ENCODE measurements at regions not wholly inside any gene's neighbourhood (a gene's known extent, or its start where the extent isn't known, plus 50 kb on each side); places are given as distances from the start of the nearest gene placed in this dataset.

DNA sequence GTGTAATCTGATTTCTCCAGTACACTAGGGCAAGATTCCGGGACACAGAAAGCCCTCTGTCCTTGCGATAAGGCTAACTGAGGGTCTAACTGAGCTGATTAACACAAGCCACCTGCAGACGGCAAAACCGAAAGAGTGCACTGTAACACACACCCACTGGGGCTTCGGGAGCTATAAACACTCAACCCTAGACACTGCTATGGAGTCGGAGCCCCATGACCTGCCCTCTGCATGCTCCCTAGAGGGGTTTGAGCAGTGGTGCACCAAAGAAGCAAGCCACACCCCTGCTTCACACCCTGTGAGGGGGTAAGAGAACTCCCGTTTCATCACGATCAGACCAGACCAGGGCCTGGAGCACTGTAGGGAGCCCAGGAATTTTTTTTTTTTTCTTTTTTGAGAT lies 72.4 kb downstream of the DMRTA2 start:
- no peak overlapping the region for H3K4me3 ChIP-seq (ENCODE audit: low read length in 2 of 2)
- H2AK5ac ChIP-seq (ENCODE audit: low read depth, low read length) = no peak overlapping the region
- no peak overlapping the region for H3K23ac ChIP-seq (ENCODE audit: low read depth, low read length, poor library complexity)
- no peak overlapping the region for H2BK12ac ChIP-seq (ENCODE audit: low read length)
- no CpG with 5 or more reads among the region's 8 CpGs for WGBS, 2 donors (ENCODE audit: extremely low coverage in 2 of 2, insufficient read length in 2 of 2, insufficient replicate concordance in 1 of 2)
- DNase-seq (ENCODE audit: low spot score) = no peak
- H3K27me3 ChIP-seq (ENCODE audit: control insufficient read depth in 3 of 3, insufficient read depth in 3 of 3, low read depth in 1 of 3, low read length in 3 of 3) = no peaks in the 10 kb centered on the region
- H2BK15ac ChIP-seq (ENCODE audit: low read length) = no peak overlapping the region
- H3K36me3 ChIP-seq (replicated peaks in 1 of 2; ENCODE audit: control insufficient read depth in 2 of 2, insufficient read depth in 2 of 2, low read length in 2 of 2) = no peaks in the 10 kb centered on the region
- no peak overlapping the region for H3K18ac ChIP-seq (ENCODE audit: low read length)
- H3K79me1 ChIP-seq (ENCODE audit: low read depth, low read length) = no peaks in the 10 kb centered on the region
- H3K4ac ChIP-seq (ENCODE audit: low read length) = no peak overlapping the region
- H3K27ac ChIP-seq (replicated peaks; ENCODE audit: low read length) = no peak overlapping the region
- H2BK5ac ChIP-seq (ENCODE audit: low read length) = no peak overlapping the region
- H4K8ac ChIP-seq (ENCODE audit: low read depth, low read length) = no peak overlapping the region
- no peaks in the 10 kb centered on the region for H3K9me3 ChIP-seq (replicated peaks in 1 of 2; ENCODE audit: control insufficient read depth in 2 of 2, insufficient read depth in 1 of 2, low read depth in 1 of 2, low read length in 2 of 2)
- H3K9ac ChIP-seq (ENCODE audit: low read depth, low read length, poor library complexity) = no peak overlapping the region
- H2BK120ac ChIP-seq (ENCODE audit: low read depth, low read length) = no peak overlapping the region
- H2AFZ ChIP-seq (ENCODE audit: low read length) = no peak overlapping the region
- no peak overlapping the region for H3K14ac ChIP-seq (ENCODE audit: low read length)
- H4K91ac ChIP-seq (ENCODE audit: low read depth, low read length, poor library complexity) = no peak overlapping the region
- no peak overlapping the region for H3K4me2 ChIP-seq (ENCODE audit: insufficient read depth, low read length, poor library complexity, severe bottlenecking)
- peaks cover 0 to 1% of the 10 kb centered on the region in 2 donors for H3K4me1 ChIP-seq (ENCODE audit: control insufficient read depth in 2 of 2, insufficient read depth in 1 of 2, low read depth in 1 of 2, low read length in 2 of 2)

DNA sequence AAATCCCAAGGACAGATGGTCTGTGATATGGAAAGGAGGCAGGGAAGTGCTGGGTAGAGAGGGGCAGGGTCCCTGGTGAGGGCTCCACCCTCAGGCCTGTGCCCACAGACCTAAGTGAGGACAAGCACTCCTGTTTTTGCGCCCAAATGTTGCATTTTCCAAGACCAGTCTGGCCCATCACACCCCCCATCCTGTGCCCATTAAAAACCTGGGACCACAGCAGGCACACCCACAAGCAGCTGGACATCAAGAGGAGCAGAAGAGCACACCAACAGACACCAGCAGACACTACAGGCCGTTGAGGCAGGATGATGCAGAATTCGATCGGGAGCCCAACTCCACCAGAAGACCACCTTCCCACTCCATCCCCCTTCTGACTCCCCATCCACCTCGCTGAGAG lies 72.8 kb downstream of the DMRTA2 start:
- no CpG with 5 or more reads among the region's 5 CpGs for WGBS, 2 donors (ENCODE audit: extremely low coverage in 2 of 2, insufficient read length in 2 of 2, insufficient replicate concordance in 1 of 2)
- Histone ChIP-seq H3K23ac (ENCODE audit: low read depth, low read length, poor library complexity) (no peak overlapping the region), H4K91ac (ENCODE audit: low read depth, low read length, poor library complexity) (no peak overlapping the region), H3K9ac (ENCODE audit: low read depth, low read length, poor library complexity) (no peak overlapping the region), H2BK12ac (ENCODE audit: low read length) (no peak overlapping the region), H3K27ac (replicated peaks; ENCODE audit: low read length) (no peak overlapping the region), H2BK5ac (ENCODE audit: low read length) (no peak overlapping the region), H3K4me2 (ENCODE audit: insufficient read depth, low read length, poor library complexity, severe bottlenecking) (no peak overlapping the region), H2AFZ (ENCODE audit: low read length) (no peak overlapping the region), H3K79me1 (ENCODE audit: low read depth, low read length) (no peaks in the 10 kb centered on the region), H3K4me3 (ENCODE audit: low read length in 2 of 2) (no peak overlapping the region), H3K27me3 (ENCODE audit: control insufficient read depth in 3 of 3, insufficient read depth in 3 of 3, low read depth in 1 of 3, low read length in 3 of 3) (no peaks in the 10 kb centered on the region), H3K36me3 (replicated peaks in 1 of 2; ENCODE audit: control insufficient read depth in 2 of 2, insufficient read depth in 2 of 2, low read length in 2 of 2) (no peaks in the 10 kb centered on the region), H2BK120ac (ENCODE audit: low read depth, low read length) (no peak overlapping the region), H2BK15ac (ENCODE audit: low read length) (no peak overlapping the region), H3K14ac (ENCODE audit: low read length) (no peak overlapping the region), H3K18ac (ENCODE audit: low read length) (no peak overlapping the region), H3K9me3 (replicated peaks in 1 of 2; ENCODE audit: control insufficient read depth in 2 of 2, insufficient read depth in 1 of 2, low read depth in 1 of 2, low read length in 2 of 2) (peaks cover 0 to 2% of the 10 kb centered on the region in 2 donors), H4K8ac (ENCODE audit: low read depth, low read length) (no peak overlapping the region), H2AK5ac (ENCODE audit: low read depth, low read length) (no peak overlapping the region), H3K4ac (ENCODE audit: low read length) (no peak overlapping the region), H3K4me1 (ENCODE audit: control insufficient read depth in 2 of 2, insufficient read depth in 1 of 2, low read depth in 1 of 2, low read length in 2 of 2) (peaks cover 0 to 1% of the 10 kb centered on the region in 2 donors)
- no peak for DNase-seq (ENCODE audit: low spot score)

DNA sequence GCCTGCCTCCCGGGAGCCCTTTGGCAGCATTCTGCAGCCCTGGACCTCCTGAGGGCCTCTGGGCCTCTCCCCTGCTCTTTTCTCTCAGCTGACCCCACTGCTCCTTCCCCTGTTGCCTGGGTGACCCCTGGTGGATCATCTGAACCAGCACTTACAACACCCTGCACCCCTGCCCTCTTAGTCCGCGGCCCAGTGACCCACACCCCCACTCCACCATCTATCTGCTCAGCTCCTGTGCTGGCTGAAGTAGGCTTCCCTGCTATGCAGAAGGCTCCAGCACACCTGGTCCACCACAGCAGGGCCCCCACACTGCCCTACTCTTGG lies 74.0 kb downstream of the DMRTA2 start:
- H2BK15ac ChIP-seq (ENCODE audit: low read length) = peak overlapping the region; percentile 62
- no peak overlapping the region for H3K4me3 ChIP-seq (ENCODE audit: low read length in 2 of 2)
- no peak overlapping the region for H3K4me2 ChIP-seq (ENCODE audit: insufficient read depth, low read length, poor library complexity, severe bottlenecking)
- H3K23ac ChIP-seq (ENCODE audit: low read depth, low read length, poor library complexity) = no peak overlapping the region
- H4K91ac ChIP-seq (ENCODE audit: low read depth, low read length, poor library complexity) = no peak overlapping the region
- H3K27me3 ChIP-seq (ENCODE audit: control insufficient read depth in 3 of 3, insufficient read depth in 3 of 3, low read depth in 1 of 3, low read length in 3 of 3) = no peaks in the 10 kb centered on the region
- H3K36me3 ChIP-seq (replicated peaks in 1 of 2; ENCODE audit: control insufficient read depth in 2 of 2, insufficient read depth in 2 of 2, low read length in 2 of 2) = no peaks in the 10 kb centered on the region
- no peak overlapping the region for H3K14ac ChIP-seq (ENCODE audit: low read length)
- H2BK120ac ChIP-seq (ENCODE audit: low read depth, low read length) = no peak overlapping the region
- H3K9me3 ChIP-seq (replicated peaks in 1 of 2; ENCODE audit: control insufficient read depth in 2 of 2, insufficient read depth in 1 of 2, low read depth in 1 of 2, low read length in 2 of 2) = peaks cover 0 to 2% of the 10 kb centered on the region in 2 donors
- no peaks in the 10 kb centered on the region for H3K79me1 ChIP-seq (ENCODE audit: low read depth, low read length)
- H3K27ac ChIP-seq (replicated peaks; ENCODE audit: low read length) = no peak overlapping the region
- no peak overlapping the region for H4K8ac ChIP-seq (ENCODE audit: low read depth, low read length)
- no peak overlapping the region for H2AFZ ChIP-seq (ENCODE audit: low read length)
- H3K4ac ChIP-seq (ENCODE audit: low read length) = peak overlapping the region; percentile 18
- peak overlapping the region; percentile 54 for H2AK5ac ChIP-seq (ENCODE audit: low read depth, low read length)
- no CpG with 5 or more reads among the region's 3 CpGs for WGBS, 2 donors (ENCODE audit: extremely low coverage in 2 of 2, insufficient read length in 2 of 2, insufficient replicate concordance in 1 of 2)
- H2BK12ac ChIP-seq (ENCODE audit: low read length) = no peak overlapping the region
- peak overlapping the region; percentile 50 for H3K9ac ChIP-seq (ENCODE audit: low read depth, low read length, poor library complexity)
- peak overlapping the region; percentile 33 for H3K18ac ChIP-seq (ENCODE audit: low read length)
- no peak for DNase-seq (ENCODE audit: low spot score)
- H2BK5ac ChIP-seq (ENCODE audit: low read length) = peak overlapping the region; percentile 29
- peaks cover 0 to 1% of the 10 kb centered on the region in 2 donors for H3K4me1 ChIP-seq (ENCODE audit: control insufficient read depth in 2 of 2, insufficient read depth in 1 of 2, low read depth in 1 of 2, low read length in 2 of 2)

DNA sequence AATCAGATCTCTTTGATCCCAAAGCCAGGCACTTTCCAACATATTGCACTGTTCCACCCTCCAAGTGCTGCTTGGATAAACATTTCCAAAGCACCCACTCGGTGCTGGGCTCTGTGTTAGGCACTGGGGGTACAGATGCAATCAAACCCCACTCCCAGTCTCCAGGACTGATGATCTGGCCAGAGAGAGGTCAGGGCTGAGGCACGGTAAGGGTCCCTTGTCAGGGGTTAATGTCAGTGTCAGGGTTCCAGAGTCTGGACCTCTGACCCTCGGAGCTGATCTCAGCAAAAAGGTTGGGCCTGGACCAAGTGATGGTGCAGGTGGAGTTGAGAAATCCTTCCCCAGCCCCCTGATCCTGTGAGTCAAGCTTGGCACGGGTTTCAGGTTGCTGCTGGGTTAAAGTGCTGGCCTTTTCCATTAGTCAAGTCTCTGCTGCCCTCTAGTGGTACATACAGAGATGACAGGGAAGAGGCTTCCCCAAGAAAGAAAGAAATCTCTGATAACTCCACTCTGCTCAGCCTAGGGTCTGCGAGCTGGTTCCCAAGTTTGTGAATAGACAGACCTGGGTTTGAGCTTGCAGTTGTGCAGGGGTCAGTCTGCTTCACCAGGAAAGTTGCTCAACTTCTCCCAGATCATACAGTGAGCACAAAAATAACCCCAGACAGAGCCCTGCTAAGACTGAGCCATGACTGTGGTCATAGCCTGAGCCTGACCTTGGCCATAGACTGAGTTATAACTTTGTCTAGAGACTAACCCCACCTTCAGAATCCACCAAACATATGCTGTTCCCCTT lies 74.6 kb downstream of the DMRTA2 start:
- Histone ChIP-seq H3K23ac (ENCODE audit: low read depth, low read length, poor library complexity) (no peak overlapping the region), H2BK15ac (ENCODE audit: low read length) (peak overlapping the region; percentile 62), H2AK5ac (ENCODE audit: low read depth, low read length) (no peak overlapping the region), H3K36me3 (replicated peaks in 1 of 2; ENCODE audit: control insufficient read depth in 2 of 2, insufficient read depth in 2 of 2, low read length in 2 of 2) (no peaks in the 10 kb centered on the region), H3K27me3 (ENCODE audit: control insufficient read depth in 3 of 3, insufficient read depth in 3 of 3, low read depth in 1 of 3, low read length in 3 of 3) (no peaks in the 10 kb centered on the region), H3K27ac (replicated peaks; ENCODE audit: low read length) (no peak overlapping the region), H3K79me1 (ENCODE audit: low read depth, low read length) (no peaks in the 10 kb centered on the region), H3K4me1 (ENCODE audit: control insufficient read depth in 2 of 2, insufficient read depth in 1 of 2, low read depth in 1 of 2, low read length in 2 of 2) (peaks cover 0 to 1% of the 10 kb centered on the region in 2 donors), H3K4ac (ENCODE audit: low read length) (no peak overlapping the region), H3K4me2 (ENCODE audit: insufficient read depth, low read length, poor library complexity, severe bottlenecking) (no peak overlapping the region), H2BK120ac (ENCODE audit: low read depth, low read length) (no peak overlapping the region), H2BK12ac (ENCODE audit: low read length) (no peak overlapping the region), H4K91ac (ENCODE audit: low read depth, low read length, poor library complexity) (no peak overlapping the region), H2BK5ac (ENCODE audit: low read length) (no peak overlapping the region), H3K9me3 (replicated peaks in 1 of 2; ENCODE audit: control insufficient read depth in 2 of 2, insufficient read depth in 1 of 2, low read depth in 1 of 2, low read length in 2 of 2) (peaks cover 0 to 2% of the 10 kb centered on the region in 2 donors), H4K8ac (ENCODE audit: low read depth, low read length) (no peak overlapping the region), H3K14ac (ENCODE audit: low read length) (no peak overlapping the region), H3K9ac (ENCODE audit: low read depth, low read length, poor library complexity) (no peak overlapping the region), H3K4me3 (ENCODE audit: low read length in 2 of 2) (no peak overlapping the region), H3K18ac (ENCODE audit: low read length) (peak overlapping the region; percentile 33), H2AFZ (ENCODE audit: low read length) (no peak overlapping the region)
- DNase-seq (ENCODE audit: low spot score) = peak; percentile 83
- WGBS, 2 donors (ENCODE audit: extremely low coverage in 2 of 2, insufficient read length in 2 of 2, insufficient replicate concordance in 1 of 2) = no CpG with 5 or more reads among the region's 5 CpGs
